ENCODE measurements at regions not wholly inside any gene's neighbourhood (a gene's known extent, or its start where the extent isn't known, plus 50 kb on each side); places are given as distances from the start of the nearest gene placed in this dataset.

DNA sequence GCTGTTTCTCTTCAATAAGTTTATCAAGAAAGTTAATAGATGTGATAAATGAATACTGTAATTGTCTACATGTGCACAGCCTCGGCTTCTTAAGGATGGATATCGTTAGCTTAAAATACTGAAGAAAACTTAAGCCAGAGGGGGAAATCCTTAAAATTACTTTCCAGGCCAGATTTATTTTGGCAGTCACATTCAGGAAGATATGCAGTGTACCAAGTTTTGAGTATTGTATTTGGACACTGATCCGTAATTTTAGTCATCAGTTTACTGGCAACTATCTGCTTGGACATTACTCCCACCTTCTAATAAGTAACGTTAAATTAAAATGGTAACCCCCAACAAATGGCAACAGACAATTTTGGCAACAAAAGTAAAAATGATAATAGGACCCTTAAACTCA is 770.0 kb upstream of the ZEB2 start:
- TF ChIP-seq, protein P1, sequence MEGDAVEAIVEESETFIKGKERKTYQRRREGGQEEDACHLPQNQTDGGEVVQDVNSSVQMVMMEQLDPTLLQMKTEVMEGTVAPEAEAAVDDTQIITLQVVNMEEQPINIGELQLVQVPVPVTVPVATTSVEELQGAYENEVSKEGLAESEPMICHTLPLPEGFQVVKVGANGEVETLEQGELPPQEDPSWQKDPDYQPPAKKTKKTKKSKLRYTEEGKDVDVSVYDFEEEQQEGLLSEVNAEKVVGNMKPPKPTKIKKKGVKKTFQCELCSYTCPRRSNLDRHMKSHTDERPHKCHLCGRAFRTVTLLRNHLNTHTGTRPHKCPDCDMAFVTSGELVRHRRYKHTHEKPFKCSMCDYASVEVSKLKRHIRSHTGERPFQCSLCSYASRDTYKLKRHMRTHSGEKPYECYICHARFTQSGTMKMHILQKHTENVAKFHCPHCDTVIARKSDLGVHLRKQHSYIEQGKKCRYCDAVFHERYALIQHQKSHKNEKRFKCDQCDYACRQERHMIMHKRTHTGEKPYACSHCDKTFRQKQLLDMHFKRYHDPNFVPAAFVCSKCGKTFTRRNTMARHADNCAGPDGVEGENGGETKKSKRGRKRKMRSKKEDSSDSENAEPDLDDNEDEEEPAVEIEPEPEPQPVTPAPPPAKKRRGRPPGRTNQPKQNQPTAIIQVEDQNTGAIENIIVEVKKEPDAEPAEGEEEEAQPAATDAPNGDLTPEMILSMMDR (IDR thresholded peaks at IDR 0.05), result no peak
- no peak for TF ChIP-seq POLR2A (IDR thresholded peaks at IDR 0.05)
